Renal cortical epithelial cell (primary cell): ENCODE measurements at regions not wholly inside any gene's neighbourhood (a gene's known extent, or its start where the extent isn't known, plus 50 kb on each side); places are given as distances from the start of the nearest gene placed in this dataset.

ENCODE experiments used
- DNase-seq: peaks from one replicate; pipeline ENCODE4 v3.0.0-alpha.2; 2011; ENCODE audit warnings: low read depth

- no peak for DNase-seq
These were observed 407.2 kb upstream of the SGCD start for GRCh38 chr5:155919725-155920124.

GRCh38 chr5:155921621-155922020 is 405.3 kb upstream of the SGCD start:
- no peak for DNase-seq

- DNase-seq, result no peak
These were observed 403.2 kb upstream of the SGCD start for GRCh38 chr5:155923784-155924183.

GRCh38 chr5:155926031-155926430 is 400.9 kb upstream of the SGCD start:
- no peak for DNase-seq

GRCh38 chr5:155926766-155927165 is 400.2 kb upstream of the SGCD start:
- no peak for DNase-seq

- DNase-seq, result no peak
These were observed 397.9 kb upstream of the SGCD start for GRCh38 chr5:155929112-155929511.

- no peak for DNase-seq
These were observed 392.0 kb upstream of the SGCD start for GRCh38 chr5:155934964-155935363.

- no peak for DNase-seq
These were observed 391.2 kb upstream of the SGCD start for GRCh38 chr5:155935723-155936122.

GRCh38 chr5:155936520-155937406 is 390.2 kb upstream of the SGCD start:
- no peak for DNase-seq

GRCh38 chr5:155938051-155938450 is 388.9 kb upstream of the SGCD start:
- no peak for DNase-seq

GRCh38 chr5:155941340-155941739 is 385.6 kb upstream of the SGCD start:
- DNase-seq, result no peak

- DNase-seq, result peak; percentile 36
These were observed 383.2 kb upstream of the SGCD start for GRCh38 chr5:155943516-155944407.

- no peak for DNase-seq
These were observed 379.4 kb upstream of the SGCD start for GRCh38 chr5:155947394-155948062.

GRCh38 chr5:155948576-155948975 is 378.4 kb upstream of the SGCD start:
- DNase-seq, result no peak

GRCh38 chr5:155952486-155953089 is 374.4 kb upstream of the SGCD start:
- DNase-seq, result no peak

- DNase-seq, result no peak
These were observed 373.6 kb upstream of the SGCD start for GRCh38 chr5:155953335-155953734.

GRCh38 chr5:155954701-155955445 is 372.1 kb upstream of the SGCD start:
- DNase-seq, result no peak

- no peak for DNase-seq
These were observed 369.1 kb upstream of the SGCD start for GRCh38 chr5:155957884-155958283.

GRCh38 chr5:155959082-155959481 is 367.9 kb upstream of the SGCD start:
- no peak for DNase-seq

- DNase-seq, result no peak
These were observed 366.8 kb upstream of the SGCD start for GRCh38 chr5:155960177-155960576.

GRCh38 chr5:155969537-155969936 is 357.4 kb upstream of the SGCD start:
- no peak for DNase-seq
